Fibroblast of the aortic adventitia (primary cell): ENCODE measurements at regions not wholly inside any gene's neighbourhood (a gene's known extent, or its start where the extent isn't known, plus 50 kb on each side); places are given as distances from the start of the nearest gene placed in this dataset.

ENCODE experiments used
- DNase-seq: peaks from one replicate; pipeline ENCODE4 v3.0.0-alpha.2; 2010; ENCODE audit warnings: low read depth
- H3K4me3 ChIP-seq: 2 replicates; pipeline ENCODE4 v1.5.1; 2011; ENCODE audit warnings: low read depth, mild to moderate bottlenecking, control low read depth, low read length, moderate library complexity
- CTCF ChIP-seq: IDR thresholded peaks from 2 replicates; pipeline ENCODE4 v1.5.1; 2011; ENCODE audit warnings: mild to moderate bottlenecking, low read length, control low read depth, inconsistent platforms; ENCODE audit not compliant: insufficient read depth

DNA sequence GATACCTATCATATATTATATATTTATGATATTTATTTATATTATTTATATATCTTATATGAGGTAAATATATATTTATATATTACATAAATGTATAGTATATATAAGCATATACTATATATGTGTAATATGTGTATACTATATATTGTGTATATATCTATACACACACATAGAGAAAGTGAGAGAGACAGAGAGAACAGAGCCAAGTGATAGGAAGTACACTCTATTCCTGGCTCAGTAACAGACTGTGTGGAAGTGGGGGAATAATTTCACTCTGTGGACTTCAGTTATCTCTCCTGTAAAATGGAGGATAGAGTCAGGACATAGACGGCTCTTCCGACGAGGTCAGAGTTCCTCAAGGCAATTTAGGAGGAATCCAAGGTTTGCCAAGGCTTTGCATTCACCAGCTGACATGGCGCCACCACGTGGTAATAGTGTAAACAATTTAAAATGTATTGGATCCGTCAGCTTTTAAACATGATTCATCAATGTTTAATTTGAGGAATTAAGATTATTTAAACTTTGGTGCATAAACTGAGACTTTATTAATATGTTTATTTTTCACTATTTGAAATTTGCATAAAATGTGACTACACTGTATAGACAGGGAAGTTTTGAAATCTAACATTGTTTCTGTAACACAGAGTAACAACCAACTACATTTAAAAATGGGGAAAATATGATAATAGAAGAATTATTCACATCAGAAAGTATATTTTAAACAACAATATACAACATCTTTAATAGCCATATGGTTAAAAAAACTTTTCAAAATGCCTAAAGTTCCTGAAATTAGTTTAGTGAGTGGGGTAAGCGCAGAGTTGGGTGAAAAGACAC lies 75.4 kb upstream of the TMEM244 start:
- TF ChIP-seq CTCF: peak; percentile 36
- peak overlapping the region; percentile 36 for H3K4me3 ChIP-seq
- peak; percentile 77 for DNase-seq

GRCh38 chr6:129932321-129932720 lies 71.2 kb upstream of the TMEM244 start:
- no peak for TF ChIP-seq CTCF
- no peak for DNase-seq
- H3K4me3 ChIP-seq: no peak overlapping the region

DNA sequence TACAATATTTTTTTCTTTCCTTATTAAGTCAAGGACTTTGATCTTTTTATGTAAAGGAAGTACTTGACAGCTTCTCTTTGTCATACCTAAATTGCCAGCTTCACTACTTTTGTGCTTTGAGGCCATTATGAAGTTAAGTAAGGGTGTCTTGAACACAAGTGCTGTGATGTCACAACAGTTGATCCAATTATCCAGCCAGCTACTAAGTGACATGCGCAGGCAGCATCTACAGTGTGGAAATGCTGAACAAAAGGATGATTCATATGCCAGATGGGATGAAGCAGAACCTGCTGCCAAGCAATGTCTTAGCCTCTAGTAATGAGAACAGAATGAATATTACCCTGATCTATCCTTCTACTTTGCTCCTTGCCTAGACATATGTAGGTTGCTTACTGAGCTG lies 68.3 kb upstream of the TMEM244 start:
- no peak for TF ChIP-seq CTCF
- no peak overlapping the region for H3K4me3 ChIP-seq
- peak; percentile 87 for DNase-seq

- DNase-seq: peak; percentile 37
- H3K4me3 ChIP-seq: no peak overlapping the region
- TF ChIP-seq CTCF: no peak
Observed at GRCh38 chr6:129923530-129924250, 62.6 kb upstream of the TMEM244 start.

DNA sequence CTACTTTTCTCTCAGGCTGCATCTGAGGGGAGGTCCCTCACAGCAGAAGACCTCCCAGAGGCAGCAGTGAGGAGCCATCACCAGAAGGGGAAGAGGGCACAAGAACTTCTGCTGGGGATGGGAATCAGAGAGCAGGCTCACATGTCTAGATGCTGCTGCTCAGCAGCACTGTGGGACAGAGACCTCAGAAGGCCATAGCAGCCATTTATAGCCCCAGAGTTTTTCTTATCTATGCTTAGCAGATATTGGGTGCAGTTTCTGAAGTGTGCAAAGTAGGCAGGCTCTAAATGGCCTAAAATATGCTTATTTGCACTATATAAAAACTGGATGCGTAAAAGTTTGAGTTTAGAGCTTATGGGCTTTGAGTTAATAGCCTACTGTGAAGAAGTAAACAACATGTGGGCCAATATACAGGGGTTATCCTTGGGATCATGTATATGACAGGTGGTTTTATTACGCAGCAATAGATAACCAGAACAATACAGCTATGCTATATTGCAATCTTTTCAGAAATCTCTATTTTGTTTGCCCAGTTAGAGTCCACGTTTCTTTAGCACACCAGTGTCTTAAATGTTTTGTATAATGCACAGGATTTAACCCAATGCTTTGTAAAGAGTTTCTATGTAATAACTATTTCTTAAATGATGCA lies 60.2 kb upstream of the TMEM244 start:
- no peak for DNase-seq
- TF ChIP-seq CTCF: no peak
- H3K4me3 ChIP-seq: no peak overlapping the region

GRCh38 chr6:129920103-129920798 lies 59.1 kb upstream of the TMEM244 start:
- TF ChIP-seq CTCF: no peak
- H3K4me3 ChIP-seq: no peak overlapping the region
- DNase-seq: peak; percentile 20
